ENCODE measurements at regions not wholly inside any gene's neighbourhood (a gene's known extent, or its start where the extent isn't known, plus 50 kb on each side); places are given as distances from the start of the nearest gene placed in this dataset.
A peak's percentile ranks its signal among the peaks of the same experiment; 100 is the strongest.

DNA sequence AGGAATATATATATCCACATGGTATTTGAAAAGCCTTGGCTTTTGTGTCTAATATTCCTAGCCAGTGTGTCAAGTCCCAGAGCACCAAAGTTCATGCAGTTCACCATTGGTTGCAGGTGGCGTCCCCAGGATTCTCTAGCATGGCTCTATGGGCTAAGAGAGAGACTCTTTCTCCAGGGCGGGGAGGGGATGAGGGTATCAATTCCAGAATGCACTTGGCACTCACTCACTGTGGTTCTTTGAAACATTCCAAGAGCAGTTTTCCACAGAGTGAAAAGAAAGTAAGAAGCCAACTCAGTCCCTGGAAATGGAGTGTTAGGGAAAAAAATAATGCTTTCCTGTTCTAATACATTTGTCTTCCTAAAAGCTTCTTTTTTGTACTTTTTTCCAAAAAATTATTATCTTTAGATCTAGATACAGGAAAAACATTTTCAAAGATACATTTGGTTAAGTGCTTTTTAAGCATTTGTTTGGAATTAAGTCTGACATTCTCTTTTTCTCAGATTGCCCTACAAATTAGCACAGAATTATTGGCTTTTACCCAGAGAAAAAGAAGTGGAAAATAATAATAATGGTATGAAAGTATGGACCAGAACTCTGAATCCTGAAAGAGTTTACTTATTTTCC lies 239.9 kb downstream of the PAX3 start:
- FAIRE-seq = no peak

DNA sequence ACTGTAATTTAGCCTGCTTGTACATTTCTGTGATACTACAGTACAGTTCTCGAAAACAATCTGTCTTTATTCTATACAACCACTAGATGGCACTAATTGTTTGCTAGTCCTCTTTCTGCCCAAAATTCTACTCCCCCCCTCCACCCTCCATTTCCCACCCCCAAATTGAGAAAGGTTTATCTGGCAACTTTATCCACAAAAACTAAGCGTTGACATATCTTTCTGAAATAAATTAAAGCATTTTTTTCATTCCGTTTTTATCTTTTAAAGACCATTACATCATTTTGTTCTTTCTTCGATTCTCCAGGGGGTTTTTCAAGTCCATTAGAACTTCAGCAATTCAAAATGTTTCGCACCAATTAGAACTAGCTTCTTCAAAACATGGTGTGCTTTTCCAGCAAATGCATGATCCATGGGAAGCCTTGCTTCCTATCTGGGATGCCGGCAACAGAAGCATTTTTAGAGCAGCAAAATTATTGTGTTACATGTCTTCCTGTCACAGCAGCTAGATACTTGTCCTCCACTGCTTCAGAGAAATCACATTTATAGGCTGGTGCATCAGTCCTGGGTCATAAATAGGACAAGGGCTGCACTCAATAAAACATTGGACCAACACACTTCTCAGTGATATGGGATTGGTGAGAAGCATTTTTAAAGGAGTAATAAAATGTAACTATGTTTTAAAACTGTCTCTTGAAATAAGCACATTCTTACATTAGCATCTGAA lies 241.3 kb downstream of the PAX3 start:
- FAIRE-seq = no peak

DNA sequence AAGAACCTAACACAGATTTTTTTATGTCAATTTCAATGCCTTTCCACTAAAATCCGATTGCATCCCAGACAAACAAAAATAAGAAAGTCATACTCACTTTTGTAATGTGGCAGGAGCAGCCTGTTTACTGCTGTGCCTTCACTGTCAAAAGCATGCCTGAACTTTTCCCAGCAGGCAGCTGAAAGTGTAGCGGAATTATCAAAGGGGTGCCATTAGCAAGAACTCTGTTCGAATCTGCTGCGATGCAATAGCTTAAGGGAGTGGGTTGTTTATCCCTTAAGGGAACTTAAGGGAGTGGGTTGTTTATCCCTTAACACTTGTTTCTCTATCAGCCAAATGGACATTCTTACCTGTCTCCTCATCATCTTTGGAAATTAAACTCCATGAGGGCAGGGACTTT lies 243.5 kb downstream of the PAX3 start:
- no peak for FAIRE-seq

DNA sequence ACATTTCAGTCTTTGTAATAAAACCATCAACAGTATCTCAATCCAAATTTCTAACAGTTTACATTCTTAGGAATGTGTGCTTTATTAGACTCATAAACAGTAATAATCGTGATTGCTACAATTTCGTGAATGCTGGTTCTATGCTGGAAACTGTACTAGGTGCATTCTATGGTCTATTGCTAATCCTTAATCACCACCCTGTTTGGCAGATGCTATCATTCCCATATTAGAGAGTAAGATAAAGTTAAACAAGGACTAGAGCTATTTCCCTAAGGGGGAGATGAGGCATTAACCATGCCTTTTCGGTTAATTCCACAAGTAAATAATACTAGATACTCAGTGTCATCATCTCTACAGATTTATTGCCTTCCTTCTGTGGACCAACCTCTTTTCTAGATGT lies 244.0 kb downstream of the PAX3 start:
- no peak for FAIRE-seq

DNA sequence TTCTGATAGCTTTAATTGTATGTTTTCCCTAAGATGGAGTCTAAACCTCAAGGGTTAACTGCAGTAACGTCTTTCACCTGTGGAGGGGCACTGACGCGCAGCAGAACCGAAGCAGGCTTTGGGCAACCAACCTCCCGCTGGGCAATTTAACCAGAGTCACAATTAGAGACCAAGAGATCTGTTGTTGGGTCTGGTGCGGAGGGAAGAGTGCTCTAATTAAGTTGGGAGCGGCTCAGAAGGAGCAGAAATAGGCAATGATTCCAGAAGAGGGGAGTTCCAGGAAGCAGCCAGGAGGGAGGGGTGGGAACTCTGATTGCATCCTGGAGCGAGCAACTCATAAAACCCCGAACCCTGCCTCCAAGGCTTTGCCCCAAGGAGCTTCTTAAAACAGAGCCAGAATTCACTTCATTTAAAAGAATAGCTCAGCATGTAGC lies 245.8 kb downstream of the PAX3 start:
- no peak for FAIRE-seq

DNA sequence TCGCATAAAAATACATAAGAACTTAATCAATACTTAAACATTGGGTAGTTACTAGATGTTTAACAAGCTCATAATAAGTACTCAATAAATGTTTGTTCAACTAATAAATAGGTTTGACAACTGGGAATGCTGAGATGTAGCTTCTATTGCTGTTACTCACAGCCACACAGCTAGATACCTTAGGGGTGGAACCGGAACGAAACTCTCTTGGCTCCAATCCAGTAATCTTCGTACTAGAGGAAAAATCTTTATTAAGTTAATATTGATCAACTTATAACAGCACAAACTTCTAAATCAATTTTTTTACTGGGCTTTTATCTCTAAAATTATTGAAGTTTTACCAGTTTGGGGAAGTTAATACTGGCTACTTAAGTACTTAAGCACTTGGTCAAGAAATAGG lies 247.8 kb downstream of the PAX3 start:
- FAIRE-seq = no peak

DNA sequence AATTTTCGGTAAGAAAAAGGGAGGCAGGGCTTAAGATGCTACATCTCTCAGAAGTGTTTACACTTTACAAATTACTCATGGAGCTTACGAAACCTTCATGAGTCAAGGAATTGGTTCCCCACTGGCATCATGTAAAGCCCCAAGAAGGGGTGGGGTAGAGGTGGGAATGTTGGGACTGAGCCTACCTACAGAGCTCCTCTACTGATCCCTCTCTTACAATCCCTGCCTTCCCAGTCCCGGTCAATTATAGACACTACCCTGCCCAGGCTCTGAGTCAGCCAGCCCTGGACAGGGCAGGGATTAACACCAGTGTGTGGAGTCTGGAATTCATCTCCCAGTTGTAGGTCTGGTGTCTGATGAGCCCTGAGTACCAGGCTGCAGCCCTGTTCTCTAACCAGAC lies 248.9 kb downstream of the PAX3 start:
- FAIRE-seq = no peak

DNA sequence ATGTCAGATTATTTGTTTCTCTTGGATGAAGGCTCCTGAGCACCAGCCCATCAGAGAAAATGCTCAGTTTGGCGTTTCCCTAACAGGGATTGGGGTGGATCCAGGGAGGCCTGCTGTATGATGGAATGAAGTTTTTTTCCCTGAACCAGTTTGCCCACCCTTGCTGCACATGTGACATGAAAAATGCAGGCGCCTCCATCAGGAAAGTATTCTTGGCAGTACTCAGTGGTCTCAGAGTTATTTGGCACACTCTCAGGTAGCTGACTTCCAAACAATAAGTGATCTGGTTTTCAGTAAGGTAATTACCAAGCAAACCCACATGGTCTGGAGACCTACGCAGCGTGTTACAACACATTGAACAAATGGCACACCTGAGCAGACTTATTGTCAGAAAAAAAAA lies 254.9 kb downstream of the PAX3 start:
- no peak for FAIRE-seq

DNA sequence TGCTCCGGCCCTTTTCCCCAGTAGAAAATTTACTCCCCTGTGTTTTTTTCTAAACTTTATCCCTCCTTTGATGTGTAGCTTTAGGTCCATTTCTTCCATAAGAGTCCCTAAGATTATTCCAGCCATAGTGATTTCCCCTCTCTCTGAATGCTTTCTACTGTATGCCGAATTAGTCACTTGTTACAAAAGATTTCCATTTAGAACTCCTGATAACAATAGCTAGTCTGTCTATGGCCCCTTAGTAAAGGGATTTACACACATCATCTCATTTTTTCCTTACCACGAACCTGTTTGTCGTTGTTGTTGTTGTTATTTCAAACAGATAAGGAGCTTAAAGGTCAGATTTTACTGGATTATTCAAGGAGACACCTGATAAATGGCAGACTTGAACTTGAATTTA lies 256.1 kb downstream of the PAX3 start:
- no peak for FAIRE-seq

DNA sequence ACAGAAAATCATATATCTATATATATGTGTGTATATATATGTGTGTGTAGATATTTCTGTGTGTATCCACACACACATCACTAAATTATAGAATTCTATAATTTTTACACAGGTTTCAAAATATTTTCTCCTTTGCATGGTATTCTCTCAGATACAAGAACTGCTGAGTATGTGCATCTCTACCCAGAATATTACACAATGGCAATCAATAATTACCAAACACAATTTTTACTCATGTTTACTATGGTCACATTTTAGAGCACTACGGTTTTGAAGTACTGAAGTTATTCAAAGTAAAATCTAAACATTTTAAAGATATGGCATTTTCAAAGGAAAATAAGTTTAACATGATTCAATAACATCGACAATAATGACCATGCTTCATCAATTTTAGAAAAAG lies 258.5 kb downstream of the PAX3 start:
- no peak for FAIRE-seq

DNA sequence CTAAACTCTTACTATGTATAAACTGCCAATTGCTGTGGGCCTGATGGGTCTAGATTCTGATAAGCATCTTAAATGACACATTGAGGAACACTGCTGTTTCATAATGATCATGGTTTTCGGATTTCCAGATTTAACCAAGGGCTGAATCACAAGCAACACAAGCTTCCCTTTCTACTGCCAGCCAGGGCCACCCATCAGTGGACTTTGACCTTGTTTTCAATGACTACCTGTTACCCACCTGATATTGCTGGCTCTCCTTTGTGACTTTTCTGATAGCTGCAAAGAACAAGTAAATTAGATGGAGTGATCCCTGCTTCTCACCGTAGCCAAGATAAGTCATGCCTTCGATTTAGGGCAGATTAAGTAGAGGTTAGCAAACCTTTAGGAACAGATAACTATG lies 259.0 kb downstream of the PAX3 start:
- FAIRE-seq = no peak

DNA sequence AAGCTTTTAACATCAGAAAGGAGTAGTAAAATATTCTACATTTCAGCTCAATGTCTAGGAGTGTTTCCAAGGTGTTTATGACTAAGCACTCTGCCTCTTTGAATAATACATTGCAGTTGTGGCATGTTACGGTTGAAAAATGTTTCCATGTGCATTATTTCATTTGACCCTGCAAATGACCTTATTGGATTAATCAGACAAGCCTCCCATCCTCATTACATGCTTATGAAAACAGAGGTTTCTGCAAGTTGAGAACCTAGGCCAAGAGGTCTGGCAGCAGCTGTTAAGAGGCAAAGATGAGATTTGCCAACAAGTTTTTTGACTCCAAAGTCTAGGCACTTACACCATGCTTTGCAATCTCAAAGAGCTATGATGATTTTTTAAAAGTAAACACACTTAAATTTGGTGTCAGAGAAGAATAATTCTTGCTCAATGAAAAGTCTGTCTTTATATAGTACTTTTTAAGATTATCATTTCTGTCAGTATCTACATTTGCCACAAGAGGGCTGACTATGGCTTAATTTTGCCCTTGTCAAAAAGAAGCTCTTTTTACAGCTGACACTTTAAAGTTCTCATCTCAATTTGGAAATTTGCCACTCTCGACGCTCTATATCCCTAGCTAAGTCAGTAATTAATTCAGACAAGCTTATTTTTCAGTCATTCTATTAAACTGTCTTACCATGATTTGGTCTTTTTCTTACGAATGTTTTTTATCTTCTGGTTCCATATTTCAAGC lies 260.6 kb downstream of the PAX3 start:
- FAIRE-seq = no peak

DNA sequence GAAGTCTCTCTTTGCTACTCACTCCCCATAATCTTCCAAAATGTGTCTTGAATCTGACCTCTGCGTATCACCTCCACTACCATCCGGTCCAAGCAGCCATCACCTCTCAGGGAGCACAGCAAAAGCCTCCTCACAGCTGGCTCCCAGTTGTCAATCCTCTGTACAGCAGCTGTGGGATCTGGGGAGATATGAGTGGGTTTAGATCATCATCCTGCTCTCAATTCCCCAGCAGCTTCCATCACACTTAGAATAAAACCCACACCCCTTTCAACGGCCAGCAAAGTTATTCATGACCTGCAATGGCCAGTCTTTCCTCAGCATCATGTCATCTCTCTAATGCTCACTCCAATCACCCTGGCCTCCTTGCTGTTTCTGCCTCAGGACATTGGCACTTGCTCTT lies 261.6 kb downstream of the PAX3 start:
- FAIRE-seq = no peak

DNA sequence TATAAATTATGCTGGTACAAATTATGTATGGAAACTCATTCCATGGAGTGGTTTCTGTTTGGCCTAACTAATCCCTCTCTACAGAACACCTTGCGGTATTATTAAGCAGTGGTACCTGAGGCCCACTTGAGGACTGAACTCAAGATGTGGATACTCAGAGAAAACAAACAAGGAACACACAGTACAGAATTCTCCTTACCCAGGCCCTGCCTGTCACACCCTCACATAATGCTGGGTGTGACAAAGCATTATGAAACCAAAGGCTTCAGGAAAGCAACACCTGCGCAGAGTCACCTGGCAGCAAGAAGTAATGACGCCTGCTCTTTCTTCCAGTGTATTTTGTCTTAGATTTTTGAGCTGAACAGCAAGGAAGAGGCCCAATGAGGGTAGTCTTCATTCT lies 264.7 kb downstream of the PAX3 start:
- no peak for FAIRE-seq

DNA sequence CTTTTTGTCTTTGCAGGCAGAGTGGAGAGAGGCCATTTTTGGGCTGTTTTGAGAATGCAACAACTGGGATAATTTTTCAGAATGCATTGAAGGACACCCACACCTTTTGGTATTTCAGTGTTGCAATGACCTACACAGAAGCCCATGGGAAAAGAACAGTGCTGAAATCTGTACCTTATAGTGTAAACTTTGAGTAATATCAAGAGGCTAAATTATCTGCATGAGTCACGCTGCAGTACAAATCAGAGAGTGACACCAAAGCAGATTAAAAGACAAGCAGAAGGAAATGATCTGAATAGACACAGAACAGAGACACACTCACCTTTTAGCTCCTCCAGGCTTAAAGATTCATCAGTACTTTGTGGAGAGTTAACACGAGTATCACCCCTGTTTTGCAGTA lies 265.3 kb downstream of the PAX3 start:
- FAIRE-seq = no peak

DNA sequence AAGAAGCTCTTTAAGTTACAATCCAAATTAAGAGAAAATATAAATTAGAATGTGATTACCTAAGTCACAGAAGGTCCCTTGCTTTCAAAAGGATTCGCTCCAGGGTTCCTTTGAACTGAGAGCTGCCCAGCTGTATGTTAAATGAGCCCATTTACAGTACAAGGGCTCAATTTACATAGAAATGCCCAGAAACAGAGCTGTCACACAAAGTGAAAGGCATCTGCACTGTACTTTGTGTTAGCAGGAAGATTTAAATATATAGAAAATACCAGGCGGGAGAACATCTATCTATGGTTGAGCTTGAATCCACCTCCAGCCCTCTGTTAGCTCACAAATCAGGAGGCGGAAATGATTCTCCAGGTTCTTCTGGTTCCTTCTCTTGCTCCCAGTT lies 272.9 kb downstream of the PAX3 start:
- FAIRE-seq = no peak

DNA sequence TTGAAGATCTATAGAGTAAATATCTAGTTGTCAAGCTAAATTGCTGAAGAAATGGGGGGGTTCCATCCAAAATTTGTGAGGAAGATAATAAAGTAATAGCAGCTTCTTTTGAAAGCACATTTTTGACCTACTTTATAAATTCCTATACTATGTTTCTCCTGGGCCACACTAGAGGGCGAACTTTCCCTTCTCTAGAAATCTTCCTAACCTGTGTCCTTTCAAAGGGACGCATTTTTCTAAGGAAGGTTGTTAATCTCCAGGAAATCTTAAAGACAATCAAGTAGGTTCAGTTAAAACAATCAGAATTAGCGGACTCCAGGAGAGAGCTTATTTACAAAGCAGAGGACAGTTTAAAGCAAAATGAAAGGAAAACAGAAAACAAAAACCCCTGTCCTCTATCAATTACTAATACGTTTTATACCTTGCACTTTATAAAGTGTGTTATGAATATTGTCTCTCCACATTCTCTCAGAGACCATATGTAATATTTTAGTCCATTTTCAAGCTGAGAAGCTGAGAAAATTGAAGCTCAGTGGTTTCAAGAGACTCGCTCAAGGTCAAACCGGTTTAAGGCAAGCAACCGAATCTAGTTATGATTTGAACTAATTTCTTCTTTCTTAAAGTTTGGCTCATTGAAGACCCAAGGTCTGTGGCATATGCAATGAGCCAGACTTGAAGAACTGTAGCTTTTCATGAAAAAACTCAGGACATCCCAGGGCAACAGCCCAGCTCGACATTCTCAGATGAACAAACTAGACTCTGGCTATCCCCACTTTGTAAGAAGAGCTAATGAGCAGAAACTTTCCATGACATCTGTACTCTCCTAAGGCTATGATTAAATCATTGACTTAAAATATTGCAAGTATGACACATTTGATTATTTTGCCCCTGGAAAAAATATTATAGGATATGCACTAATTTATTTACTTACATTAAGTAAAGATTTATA lies 273.6 kb downstream of the PAX3 start:
- peak; percentile 67 for FAIRE-seq

DNA sequence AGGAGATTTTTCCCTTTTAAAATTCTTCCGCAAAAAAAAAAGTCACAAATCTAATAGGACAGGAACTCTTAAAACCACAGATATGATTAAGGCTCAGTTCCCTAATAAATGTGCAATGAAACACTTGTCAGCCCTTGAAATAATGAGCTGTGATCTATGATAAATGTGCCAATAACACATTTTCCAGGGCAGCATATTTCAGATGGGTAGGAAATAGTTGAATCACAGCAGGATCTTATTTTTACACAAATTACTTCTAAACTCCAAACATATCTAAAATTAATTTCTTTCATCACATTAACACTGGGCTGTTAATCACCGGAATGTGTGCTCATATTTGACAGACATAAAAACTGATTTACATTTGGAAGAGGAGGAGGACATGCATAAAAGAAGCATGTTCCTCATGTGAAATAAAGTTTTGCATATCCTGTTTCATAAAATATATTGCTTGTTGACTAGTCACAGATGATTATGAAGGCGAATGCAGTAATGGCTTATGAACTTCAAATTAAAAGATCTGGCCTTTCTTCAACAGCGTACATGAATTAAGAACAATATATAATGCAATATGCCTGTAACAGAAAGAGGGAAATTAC lies 281.4 kb downstream of the PAX3 start:
- no peak for FAIRE-seq

DNA sequence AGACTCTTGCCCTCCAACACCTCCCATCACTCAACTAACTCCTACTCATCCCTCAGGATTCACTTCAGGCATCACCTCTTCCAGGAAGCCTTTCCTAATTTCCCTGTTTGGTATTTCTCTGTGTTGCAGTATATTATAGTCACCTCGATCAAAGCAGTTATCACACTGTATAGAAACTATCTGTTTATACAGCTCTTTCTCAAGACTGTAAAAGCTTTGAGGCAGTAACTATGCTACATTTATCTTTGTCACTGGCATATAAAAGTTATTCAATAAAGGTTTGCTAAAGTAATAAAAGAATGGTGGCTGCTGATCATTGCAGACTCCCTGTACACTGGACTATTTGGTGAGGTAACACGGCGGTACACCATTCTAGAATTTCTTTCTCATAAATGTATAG lies 284.9 kb downstream of the PAX3 start:
- FAIRE-seq = no peak

DNA sequence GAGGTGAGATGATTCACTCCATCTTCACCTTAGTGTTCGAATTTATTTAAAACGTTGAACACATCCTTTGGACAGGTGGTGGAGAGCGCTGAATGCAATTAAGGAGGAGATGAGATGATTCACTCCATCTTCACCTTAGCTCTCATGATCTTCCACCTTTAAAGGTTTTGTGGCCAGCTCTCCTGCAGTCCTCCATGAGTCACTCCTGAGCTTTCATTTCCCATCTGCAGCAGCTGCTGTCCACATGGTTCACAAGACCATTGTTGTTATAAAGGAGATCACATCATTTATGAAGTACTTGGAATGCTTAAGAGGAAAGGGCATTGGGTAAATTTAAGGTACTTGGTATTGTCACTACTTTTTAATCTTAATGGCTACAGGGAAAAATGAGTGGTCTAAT lies 298.5 kb downstream of the PAX3 start:
- no peak for FAIRE-seq

DNA sequence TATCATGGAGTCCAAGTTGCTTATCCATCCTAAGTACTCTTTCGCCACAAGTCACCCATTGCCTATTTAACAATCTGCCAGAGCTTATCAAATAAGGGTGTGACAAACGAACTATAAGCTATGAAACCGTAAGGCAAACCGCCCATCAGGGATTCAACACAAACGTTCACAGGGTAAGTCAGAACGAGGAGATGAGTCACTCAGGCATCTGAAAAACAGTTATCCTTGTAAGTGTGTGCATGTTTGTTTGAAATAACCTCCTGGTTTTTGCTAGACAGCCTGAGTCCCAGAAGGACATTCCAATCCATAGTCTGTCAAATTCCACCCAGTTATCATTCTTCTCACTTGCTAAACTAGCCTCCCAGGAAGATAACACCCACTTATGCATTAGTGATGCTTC lies 299.1 kb downstream of the PAX3 start:
- FAIRE-seq = no peak

DNA sequence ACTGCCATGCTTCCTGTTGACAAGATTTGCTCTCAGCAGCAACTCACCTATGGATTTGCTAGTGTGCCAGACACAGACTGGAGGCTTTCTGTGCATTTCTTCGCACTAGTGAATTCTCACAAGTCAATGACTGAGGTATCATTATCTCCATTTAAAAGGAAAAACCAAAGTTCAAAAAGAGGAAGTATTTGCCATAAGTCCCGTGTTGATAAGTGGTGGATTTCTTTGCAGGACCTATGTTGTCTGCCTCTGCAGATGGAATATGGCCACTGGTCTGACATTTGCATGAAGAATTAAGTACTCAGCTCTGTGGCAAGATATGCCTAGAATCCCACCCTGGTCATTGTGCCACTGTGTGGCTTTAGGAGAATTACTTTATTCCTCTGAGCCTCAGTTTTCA lies 299.6 kb downstream of the PAX3 start:
- FAIRE-seq = no peak

DNA sequence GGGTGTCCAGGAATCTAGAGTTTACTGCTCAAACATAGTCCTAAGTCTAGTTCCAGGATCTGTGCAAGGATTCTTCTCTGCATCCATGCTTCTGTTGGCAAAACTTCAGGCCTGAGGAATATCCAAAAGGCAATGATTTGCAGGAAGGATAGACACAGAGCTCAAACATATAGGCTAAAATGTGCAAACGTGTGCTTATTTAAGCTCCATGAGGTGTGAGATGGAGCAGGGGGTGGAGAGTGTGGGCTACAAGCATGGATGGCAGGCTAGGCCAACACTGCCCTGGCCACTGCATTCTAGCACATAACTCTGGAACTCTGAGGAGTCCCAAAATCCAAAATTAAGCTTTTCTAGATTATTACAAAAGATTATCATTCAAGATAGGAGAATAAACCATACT lies 301.1 kb downstream of the PAX3 start:
- no peak for FAIRE-seq

Measured in endometrium (tissue), 2 donors.